HL-60 (cell line): ENCODE measurements at regions not wholly inside any gene's neighbourhood (a gene's known extent, or its start where the extent isn't known, plus 50 kb on each side); places are given as distances from the start of the nearest gene placed in this dataset.

Experiments used
- DNase-seq, 2 experiments: peaks; one replicate each; pipeline ENCODE4 v3.0.0-alpha.2; 2010 to 2020; ENCODE audit warnings: low read depth in 1 of 2, low spot score in 1 of 2
- H3K27ac ChIP-seq: fragments of 250-450 bp; sonication (Bioruptor Pico); replicated peaks from 2 replicates; pipeline ENCODE4 v1.5.1; 2020; ENCODE audit warnings: mild to moderate bottlenecking, moderate library complexity
- H3K27me3 ChIP-seq: fragments of 250-450 bp; sonication (Bioruptor Pico); 2 replicates; pipeline ENCODE4 v1.5.1; 2021; ENCODE audit warnings: mild to moderate bottlenecking, moderate library complexity; ENCODE audit not compliant: insufficient read depth, poor library complexity, severe bottlenecking
- H3K4me3 ChIP-seq: replicated peaks from 2 replicates; pipeline ENCODE4 v1.5.1; 2011; ENCODE audit warnings: mild to moderate bottlenecking, control low read depth, low read length; ENCODE audit not compliant: insufficient read depth
- GABPA ChIP-seq: IDR thresholded peaks from 2 replicates; pipeline ENCODE4 v1.6.1; 2012; ENCODE audit warnings: low read depth
- POLR2AphosphoS5 ChIP-seq: IDR thresholded peaks from 2 replicates; pipeline ENCODE4 v1.6.1; 2012; ENCODE audit warnings: low read depth
- SPI1 ChIP-seq: IDR thresholded peaks from 2 replicates; pipeline ENCODE4 v1.6.1; 2012; ENCODE audit warnings: low read depth, mild to moderate bottlenecking, borderline replicate concordance
- TF ChIP-seq, protein P1 (sequence below): IDR thresholded peaks from 2 replicates; pipeline ENCODE4 v1.6.1; 2012; ENCODE audit warnings: low read depth; ENCODE audit not compliant: insufficient replicate concordance
- TF ChIP-seq, protein P2 (sequence below): IDR thresholded peaks from one replicate; pipeline ENCODE4 v1.5.1; 2011; ENCODE audit warnings: low read length, control low read depth, inconsistent platforms; ENCODE audit not compliant: insufficient read depth

DNA sequence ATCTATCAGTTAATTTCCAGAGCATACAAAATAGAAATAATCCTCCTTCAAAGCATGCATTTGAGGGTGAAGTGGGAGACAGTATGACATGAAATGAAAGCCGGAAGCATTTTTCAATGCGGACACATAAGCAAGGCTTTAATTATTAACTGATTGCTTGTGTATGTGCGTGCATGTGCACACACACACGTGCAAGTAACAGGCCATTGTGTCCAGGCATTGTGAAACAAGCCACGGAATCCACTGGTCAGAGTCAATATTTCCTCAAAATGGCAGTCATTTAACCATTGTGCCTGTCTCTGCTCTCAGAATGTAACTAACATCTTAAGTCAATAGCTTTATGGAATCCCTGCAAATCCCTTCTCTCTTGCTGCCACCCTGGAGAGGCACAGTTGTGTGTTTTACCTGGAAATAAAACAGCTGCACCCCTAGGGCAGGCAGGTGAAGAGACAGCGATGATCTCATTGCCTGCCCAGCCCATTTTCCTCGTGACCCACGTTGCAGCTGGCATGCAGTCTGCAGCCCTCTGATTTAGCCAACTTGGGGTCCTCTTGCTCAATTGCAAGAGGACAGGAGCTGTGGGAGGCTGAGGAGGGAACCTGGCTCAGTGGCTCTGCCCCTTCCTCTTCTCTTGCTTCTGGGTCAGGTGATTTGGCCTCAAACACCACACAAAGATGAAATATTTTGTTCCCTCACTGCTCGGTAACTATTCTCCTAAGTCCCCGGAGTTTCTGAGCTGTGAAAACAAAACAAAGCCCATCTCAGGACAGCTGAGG lies 500.9 kb upstream of the ZMIZ1 start:
- TF ChIP-seq GABPA (no peak), POLR2AphosphoS5 (peak; percentile 41; the same call in 1 of the 2 replicates), SPI1 (peak; percentile 58; the same call in 1 of the 2 replicates)
- TF ChIP-seq, protein P1, sequence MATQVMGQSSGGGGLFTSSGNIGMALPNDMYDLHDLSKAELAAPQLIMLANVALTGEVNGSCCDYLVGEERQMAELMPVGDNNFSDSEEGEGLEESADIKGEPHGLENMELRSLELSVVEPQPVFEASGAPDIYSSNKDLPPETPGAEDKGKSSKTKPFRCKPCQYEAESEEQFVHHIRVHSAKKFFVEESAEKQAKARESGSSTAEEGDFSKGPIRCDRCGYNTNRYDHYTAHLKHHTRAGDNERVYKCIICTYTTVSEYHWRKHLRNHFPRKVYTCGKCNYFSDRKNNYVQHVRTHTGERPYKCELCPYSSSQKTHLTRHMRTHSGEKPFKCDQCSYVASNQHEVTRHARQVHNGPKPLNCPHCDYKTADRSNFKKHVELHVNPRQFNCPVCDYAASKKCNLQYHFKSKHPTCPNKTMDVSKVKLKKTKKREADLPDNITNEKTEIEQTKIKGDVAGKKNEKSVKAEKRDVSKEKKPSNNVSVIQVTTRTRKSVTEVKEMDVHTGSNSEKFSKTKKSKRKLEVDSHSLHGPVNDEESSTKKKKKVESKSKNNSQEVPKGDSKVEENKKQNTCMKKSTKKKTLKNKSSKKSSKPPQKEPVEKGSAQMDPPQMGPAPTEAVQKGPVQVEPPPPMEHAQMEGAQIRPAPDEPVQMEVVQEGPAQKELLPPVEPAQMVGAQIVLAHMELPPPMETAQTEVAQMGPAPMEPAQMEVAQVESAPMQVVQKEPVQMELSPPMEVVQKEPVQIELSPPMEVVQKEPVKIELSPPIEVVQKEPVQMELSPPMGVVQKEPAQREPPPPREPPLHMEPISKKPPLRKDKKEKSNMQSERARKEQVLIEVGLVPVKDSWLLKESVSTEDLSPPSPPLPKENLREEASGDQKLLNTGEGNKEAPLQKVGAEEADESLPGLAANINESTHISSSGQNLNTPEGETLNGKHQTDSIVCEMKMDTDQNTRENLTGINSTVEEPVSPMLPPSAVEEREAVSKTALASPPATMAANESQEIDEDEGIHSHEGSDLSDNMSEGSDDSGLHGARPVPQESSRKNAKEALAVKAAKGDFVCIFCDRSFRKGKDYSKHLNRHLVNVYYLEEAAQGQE = no peak
- peak; percentile 83 to 86 for DNase-seq
- no peak overlapping the region for H3K4me3 ChIP-seq
- peak overlapping the region; percentile 61 for H3K27ac ChIP-seq
- H3K27me3 ChIP-seq = no peaks in the 10 kb centered on the region

DNA sequence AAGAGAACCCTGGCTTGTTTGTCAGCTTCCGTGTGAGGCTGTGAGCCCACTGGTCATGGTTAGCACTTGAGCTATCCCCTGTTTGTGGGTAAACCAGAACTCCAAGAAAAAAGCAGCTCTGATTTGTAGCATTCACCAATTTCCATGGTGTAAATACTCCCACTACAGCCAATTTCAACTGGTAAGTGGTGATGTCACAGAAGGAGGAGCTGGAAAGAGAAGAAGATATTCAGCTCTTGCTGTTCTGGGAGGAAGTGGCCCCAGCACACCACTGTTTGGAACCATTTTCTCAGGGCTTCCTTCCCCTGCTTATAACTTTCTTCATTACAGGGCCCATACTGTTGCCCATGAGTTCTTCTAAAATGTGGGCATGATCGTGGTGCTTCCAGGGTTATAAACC lies 500.1 kb upstream of the ZMIZ1 start:
- DNase-seq = peak in 1 of 2 experiments; percentile 65

DNA sequence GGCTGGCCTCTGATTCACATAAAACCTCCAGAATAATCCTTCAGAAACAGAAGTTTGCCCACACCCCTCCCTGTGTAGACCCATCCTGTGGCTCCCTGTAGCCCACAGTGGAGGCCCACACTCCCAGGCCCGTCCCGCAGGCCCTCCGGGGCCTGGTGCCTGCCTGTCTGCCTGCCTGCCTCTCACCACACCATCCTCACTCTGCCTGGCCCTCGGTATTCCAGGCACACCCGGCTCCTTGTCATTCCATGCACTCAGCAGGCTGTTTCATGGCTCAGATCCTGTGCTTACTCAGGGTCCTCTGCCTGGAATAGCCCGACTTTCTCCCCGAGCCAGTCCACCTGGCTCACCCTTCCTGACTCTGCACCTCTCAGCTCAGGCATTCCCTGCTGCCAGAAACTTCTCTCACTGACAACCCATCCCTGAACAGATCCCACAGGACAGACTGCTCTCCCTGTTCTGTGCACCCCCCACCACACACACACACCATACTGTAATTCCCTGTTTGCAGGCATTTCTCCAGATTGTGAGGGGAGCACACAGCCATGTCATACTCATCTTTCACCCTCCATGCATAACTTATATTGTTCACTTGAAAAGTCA lies 498.0 kb upstream of the ZMIZ1 start:
- Histone ChIP-seq H3K27me3 (no peaks in the 10 kb centered on the region), H3K27ac (peak overlapping the region; percentile 19; the same call in 1 of the 2 replicates), H3K4me3 (no peak overlapping the region)
- TF ChIP-seq GABPA (no peak), POLR2AphosphoS5 (no peak), SPI1 (no peak)
- TF ChIP-seq, protein P1 = no peak
- TF ChIP-seq, protein P2, sequence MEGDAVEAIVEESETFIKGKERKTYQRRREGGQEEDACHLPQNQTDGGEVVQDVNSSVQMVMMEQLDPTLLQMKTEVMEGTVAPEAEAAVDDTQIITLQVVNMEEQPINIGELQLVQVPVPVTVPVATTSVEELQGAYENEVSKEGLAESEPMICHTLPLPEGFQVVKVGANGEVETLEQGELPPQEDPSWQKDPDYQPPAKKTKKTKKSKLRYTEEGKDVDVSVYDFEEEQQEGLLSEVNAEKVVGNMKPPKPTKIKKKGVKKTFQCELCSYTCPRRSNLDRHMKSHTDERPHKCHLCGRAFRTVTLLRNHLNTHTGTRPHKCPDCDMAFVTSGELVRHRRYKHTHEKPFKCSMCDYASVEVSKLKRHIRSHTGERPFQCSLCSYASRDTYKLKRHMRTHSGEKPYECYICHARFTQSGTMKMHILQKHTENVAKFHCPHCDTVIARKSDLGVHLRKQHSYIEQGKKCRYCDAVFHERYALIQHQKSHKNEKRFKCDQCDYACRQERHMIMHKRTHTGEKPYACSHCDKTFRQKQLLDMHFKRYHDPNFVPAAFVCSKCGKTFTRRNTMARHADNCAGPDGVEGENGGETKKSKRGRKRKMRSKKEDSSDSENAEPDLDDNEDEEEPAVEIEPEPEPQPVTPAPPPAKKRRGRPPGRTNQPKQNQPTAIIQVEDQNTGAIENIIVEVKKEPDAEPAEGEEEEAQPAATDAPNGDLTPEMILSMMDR = no peak
- no peak for DNase-seq

More for the DNA sequence above, 500.1 kb upstream of the ZMIZ1 start:
- TF ChIP-seq SPI1 = peak; percentile 91
- TF ChIP-seq, protein P1 = no peak
- TF ChIP-seq POLR2AphosphoS5 = no peak
- Histone ChIP-seq H3K27me3 (no peaks in the 10 kb centered on the region), H3K4me3 (no peak overlapping the region), H3K27ac (peak overlapping the region; percentile 61)

DNA sequence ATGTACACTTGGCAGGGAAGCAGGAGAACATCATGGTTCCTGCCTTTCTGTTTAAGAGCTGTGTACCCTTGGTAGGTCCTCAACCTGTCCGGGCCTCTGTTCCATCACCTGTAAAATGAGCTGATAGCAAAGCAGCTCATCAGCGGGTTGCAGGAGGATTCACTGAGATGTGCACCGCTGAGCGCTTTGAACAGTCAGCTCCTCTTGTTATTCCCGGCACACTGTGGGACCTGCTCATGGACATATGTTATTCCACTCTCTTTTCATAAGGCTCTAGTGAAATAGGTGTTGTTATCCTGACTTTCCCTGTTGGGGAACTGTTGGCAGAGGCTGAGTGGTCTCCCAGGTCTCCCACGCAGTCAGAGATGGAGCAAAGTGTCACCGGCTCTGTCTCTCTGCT lies 497.5 kb upstream of the ZMIZ1 start:
- Histone ChIP-seq H3K4me3 (no peak overlapping the region), H3K27me3 (no peaks in the 10 kb centered on the region)
- no peak for TF ChIP-seq SPI1
- no peak for TF ChIP-seq POLR2AphosphoS5
- TF ChIP-seq, protein P2 = no peak
- no peak for TF ChIP-seq GABPA
- TF ChIP-seq, protein P1 = no peak

More for the DNA sequence above, 497.5 kb upstream of the ZMIZ1 start:
- DNase-seq = no peak
- H3K27ac ChIP-seq = no peak overlapping the region
